ENCODE measurements at regions not wholly inside any gene's neighbourhood (a gene's known extent, or its start where the extent isn't known, plus 50 kb on each side); places are given as distances from the start of the nearest gene placed in this dataset.

DNA sequence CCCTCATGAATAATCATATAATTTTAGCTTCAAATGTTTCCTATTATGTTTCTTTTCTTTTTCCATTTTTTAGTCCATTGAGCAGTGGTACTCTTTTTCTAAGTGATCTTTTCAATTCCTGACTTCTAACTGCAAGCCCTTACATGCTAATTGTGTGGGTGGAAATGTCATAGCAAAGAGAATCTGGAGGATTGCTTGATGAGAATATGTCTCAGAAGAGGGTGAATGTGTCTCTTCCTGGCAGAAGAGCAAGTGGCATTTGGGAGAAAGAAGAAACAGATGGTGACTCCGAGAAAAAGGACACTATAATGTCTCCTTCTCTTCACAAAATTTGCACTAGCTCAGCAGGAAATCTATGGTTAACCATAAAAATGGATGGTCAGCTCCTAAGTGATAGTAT is 2320.0 kb downstream of the PCDH9 start:
- TF ChIP-seq, protein P1, sequence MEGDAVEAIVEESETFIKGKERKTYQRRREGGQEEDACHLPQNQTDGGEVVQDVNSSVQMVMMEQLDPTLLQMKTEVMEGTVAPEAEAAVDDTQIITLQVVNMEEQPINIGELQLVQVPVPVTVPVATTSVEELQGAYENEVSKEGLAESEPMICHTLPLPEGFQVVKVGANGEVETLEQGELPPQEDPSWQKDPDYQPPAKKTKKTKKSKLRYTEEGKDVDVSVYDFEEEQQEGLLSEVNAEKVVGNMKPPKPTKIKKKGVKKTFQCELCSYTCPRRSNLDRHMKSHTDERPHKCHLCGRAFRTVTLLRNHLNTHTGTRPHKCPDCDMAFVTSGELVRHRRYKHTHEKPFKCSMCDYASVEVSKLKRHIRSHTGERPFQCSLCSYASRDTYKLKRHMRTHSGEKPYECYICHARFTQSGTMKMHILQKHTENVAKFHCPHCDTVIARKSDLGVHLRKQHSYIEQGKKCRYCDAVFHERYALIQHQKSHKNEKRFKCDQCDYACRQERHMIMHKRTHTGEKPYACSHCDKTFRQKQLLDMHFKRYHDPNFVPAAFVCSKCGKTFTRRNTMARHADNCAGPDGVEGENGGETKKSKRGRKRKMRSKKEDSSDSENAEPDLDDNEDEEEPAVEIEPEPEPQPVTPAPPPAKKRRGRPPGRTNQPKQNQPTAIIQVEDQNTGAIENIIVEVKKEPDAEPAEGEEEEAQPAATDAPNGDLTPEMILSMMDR (IDR thresholded peaks at IDR 0.05): no peak
- TF ChIP-seq POLR2A (IDR thresholded peaks at IDR 0.05) (no peak), EP300 (IDR thresholded peaks at IDR 0.05) (no peak)

All from gastroesophageal sphincter (tissue), 3 donors.